ENCODE measurements at regions not wholly inside any gene's neighbourhood (a gene's known extent, or its start where the extent isn't known, plus 50 kb on each side); places are given as distances from the start of the nearest gene placed in this dataset.

GRCh38 chr22:26097840-26098239 lies 71.4 kb upstream of the SEZ6L start:
- no peak for TF ChIP-seq GATA2 (IDR thresholded peaks at IDR 0.05; ENCODE audit: low read depth, low read length)
- TF ChIP-seq GATA3 (IDR thresholded peaks at IDR 0.05; ENCODE audit: low read depth, low read length) = no peak
